HL-60 (cell line): ENCODE measurements at regions not wholly inside any gene's neighbourhood (a gene's known extent, or its start where the extent isn't known, plus 50 kb on each side); places are given as distances from the start of the nearest gene placed in this dataset.

ENCODE experiments used
- DNase-seq, 2 experiments: peaks; one replicate each; pipeline ENCODE4 v3.0.0-alpha.2; 2010 to 2020; ENCODE audit warnings: low read depth in 1 of 2, low spot score in 1 of 2
- H3K27ac ChIP-seq: fragments of 250-450 bp; sonication (Bioruptor Pico); replicated peaks from 2 replicates; pipeline ENCODE4 v1.5.1; 2020; ENCODE audit warnings: mild to moderate bottlenecking, moderate library complexity
- H3K27me3 ChIP-seq: fragments of 250-450 bp; sonication (Bioruptor Pico); 2 replicates; pipeline ENCODE4 v1.5.1; 2021; ENCODE audit warnings: mild to moderate bottlenecking, moderate library complexity; ENCODE audit not compliant: insufficient read depth, poor library complexity, severe bottlenecking
- H3K4me3 ChIP-seq: replicated peaks from 2 replicates; pipeline ENCODE4 v1.5.1; 2011; ENCODE audit warnings: mild to moderate bottlenecking, control low read depth, low read length; ENCODE audit not compliant: insufficient read depth
- GABPA ChIP-seq: IDR thresholded peaks from 2 replicates; pipeline ENCODE4 v1.6.1; 2012; ENCODE audit warnings: low read depth
- POLR2AphosphoS5 ChIP-seq: IDR thresholded peaks from 2 replicates; pipeline ENCODE4 v1.6.1; 2012; ENCODE audit warnings: low read depth
- SPI1 ChIP-seq: IDR thresholded peaks from 2 replicates; pipeline ENCODE4 v1.6.1; 2012; ENCODE audit warnings: low read depth, mild to moderate bottlenecking, borderline replicate concordance
- TF ChIP-seq, protein P1 (sequence below): IDR thresholded peaks from 2 replicates; pipeline ENCODE4 v1.6.1; 2012; ENCODE audit warnings: low read depth; ENCODE audit not compliant: insufficient replicate concordance
- TF ChIP-seq, protein P2 (sequence below): IDR thresholded peaks from one replicate; pipeline ENCODE4 v1.5.1; 2011; ENCODE audit warnings: low read length, control low read depth, inconsistent platforms; ENCODE audit not compliant: insufficient read depth

DNA sequence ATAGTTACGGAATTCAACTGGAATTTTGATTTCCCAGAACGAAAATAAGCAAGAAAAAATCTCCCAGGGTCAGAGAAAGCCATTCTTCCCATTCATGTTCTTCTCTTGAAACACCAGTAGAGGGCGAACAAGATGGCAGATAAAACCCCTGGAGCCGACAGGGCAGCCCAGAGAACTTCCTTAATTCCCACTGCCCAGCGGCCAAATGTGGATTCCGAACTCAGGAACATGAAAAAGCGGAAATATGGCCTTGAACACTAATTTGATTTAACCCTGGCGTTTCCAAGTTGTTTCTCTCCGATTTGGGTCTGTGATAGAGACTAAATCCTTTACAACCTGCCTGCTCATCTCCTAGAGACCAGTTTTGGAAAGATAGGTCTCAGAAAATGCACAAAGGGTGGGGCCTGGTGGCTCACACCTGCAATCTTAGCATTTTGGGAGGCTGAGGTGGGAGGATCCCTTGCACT is 100.7 kb upstream of the WAC start:
- Histone ChIP-seq H3K4me3 (no peak overlapping the region), H3K27ac (no peak overlapping the region), H3K27me3 (no peaks in the 10 kb centered on the region)
- peak; percentile 2 to 76 for DNase-seq
- TF ChIP-seq, protein P1, sequence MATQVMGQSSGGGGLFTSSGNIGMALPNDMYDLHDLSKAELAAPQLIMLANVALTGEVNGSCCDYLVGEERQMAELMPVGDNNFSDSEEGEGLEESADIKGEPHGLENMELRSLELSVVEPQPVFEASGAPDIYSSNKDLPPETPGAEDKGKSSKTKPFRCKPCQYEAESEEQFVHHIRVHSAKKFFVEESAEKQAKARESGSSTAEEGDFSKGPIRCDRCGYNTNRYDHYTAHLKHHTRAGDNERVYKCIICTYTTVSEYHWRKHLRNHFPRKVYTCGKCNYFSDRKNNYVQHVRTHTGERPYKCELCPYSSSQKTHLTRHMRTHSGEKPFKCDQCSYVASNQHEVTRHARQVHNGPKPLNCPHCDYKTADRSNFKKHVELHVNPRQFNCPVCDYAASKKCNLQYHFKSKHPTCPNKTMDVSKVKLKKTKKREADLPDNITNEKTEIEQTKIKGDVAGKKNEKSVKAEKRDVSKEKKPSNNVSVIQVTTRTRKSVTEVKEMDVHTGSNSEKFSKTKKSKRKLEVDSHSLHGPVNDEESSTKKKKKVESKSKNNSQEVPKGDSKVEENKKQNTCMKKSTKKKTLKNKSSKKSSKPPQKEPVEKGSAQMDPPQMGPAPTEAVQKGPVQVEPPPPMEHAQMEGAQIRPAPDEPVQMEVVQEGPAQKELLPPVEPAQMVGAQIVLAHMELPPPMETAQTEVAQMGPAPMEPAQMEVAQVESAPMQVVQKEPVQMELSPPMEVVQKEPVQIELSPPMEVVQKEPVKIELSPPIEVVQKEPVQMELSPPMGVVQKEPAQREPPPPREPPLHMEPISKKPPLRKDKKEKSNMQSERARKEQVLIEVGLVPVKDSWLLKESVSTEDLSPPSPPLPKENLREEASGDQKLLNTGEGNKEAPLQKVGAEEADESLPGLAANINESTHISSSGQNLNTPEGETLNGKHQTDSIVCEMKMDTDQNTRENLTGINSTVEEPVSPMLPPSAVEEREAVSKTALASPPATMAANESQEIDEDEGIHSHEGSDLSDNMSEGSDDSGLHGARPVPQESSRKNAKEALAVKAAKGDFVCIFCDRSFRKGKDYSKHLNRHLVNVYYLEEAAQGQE = no peak
- TF ChIP-seq, protein P2, sequence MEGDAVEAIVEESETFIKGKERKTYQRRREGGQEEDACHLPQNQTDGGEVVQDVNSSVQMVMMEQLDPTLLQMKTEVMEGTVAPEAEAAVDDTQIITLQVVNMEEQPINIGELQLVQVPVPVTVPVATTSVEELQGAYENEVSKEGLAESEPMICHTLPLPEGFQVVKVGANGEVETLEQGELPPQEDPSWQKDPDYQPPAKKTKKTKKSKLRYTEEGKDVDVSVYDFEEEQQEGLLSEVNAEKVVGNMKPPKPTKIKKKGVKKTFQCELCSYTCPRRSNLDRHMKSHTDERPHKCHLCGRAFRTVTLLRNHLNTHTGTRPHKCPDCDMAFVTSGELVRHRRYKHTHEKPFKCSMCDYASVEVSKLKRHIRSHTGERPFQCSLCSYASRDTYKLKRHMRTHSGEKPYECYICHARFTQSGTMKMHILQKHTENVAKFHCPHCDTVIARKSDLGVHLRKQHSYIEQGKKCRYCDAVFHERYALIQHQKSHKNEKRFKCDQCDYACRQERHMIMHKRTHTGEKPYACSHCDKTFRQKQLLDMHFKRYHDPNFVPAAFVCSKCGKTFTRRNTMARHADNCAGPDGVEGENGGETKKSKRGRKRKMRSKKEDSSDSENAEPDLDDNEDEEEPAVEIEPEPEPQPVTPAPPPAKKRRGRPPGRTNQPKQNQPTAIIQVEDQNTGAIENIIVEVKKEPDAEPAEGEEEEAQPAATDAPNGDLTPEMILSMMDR = peak; percentile 16
- no peak for TF ChIP-seq GABPA
- TF ChIP-seq POLR2AphosphoS5 = no peak
- 0 out of 2 replicates have a peak, but pooled peaks have one; percentile 49 for TF ChIP-seq SPI1

DNA sequence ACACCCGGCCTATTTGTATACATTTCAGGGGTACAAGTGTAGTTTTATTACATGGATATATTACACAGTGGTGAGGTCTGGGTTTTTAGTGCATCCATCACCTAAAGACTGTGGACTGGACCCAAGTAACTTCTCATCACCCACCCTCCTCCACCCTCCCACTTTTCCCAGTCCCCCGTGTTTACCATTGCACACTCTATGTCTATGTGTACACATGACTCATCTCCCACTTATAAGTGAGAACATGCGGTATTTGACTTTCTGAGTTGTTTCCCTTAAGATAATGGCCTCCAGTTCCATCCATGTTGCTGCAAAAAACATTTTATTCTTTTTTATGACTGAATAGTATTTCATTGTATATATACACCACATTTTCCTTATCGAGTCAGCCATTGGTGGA is 98.9 kb upstream of the WAC start:
- Histone ChIP-seq H3K27ac (no peak overlapping the region), H3K27me3 (no peaks in the 10 kb centered on the region), H3K4me3 (no peak overlapping the region)
- TF ChIP-seq GABPA = no peak
- TF ChIP-seq POLR2AphosphoS5 = no peak
- no peak for DNase-seq

DNA sequence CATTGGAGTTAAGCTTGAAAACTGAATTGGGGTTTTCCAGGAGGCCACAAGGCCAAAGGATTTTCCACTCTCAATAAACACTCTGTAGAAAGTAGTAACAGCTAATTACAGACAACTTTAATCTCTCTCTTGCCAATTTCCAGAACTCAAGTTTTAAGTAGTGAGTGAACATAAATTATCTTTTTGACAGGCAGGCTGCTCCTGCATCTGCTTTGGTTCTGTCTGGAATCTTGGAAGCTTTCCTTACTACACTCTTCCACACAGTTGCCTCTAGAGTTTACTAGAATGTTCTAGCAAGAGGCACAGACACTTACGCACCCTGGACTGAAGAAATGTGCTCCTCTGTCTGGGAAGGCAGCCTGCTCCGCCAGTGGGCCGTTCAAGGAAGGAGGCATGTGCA is 90.5 kb upstream of the WAC start:
- no peak overlapping the region for H3K27ac ChIP-seq
- no peak overlapping the region for H3K4me3 ChIP-seq
- DNase-seq = no peak
- no peaks in the 10 kb centered on the region for H3K27me3 ChIP-seq
- TF ChIP-seq POLR2AphosphoS5 (no peak), GABPA (no peak), SPI1 (no peak)
- TF ChIP-seq, protein P1 = no peak
- TF ChIP-seq, protein P2 = no peak

DNA sequence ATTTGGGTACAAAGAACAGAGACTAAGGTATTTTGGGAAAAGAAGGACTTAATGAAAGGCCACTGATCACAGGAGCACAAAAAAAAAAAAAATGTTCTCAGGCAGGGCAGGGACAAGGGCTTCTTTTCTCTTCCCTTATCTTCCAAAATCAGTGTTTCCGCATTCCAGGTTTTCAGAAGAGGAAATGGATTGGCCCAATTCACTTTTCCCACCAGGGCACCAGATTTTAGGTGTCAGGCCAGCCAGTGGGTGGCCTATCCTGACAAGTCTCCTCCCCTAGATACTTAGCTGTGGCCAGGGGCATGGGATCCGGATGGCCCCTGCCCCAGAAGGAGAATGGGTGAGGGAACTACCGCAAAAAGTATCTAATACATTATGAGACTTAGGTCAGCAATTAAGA is 88.9 kb upstream of the WAC start:
- TF ChIP-seq SPI1 (no peak), POLR2AphosphoS5 (no peak), GABPA (no peak)
- TF ChIP-seq, protein P1 = no peak
- TF ChIP-seq, protein P2 = no peak
- no peaks in the 10 kb centered on the region for H3K27me3 ChIP-seq
- H3K27ac ChIP-seq = no peak overlapping the region
- H3K4me3 ChIP-seq = no peak overlapping the region
- no peak for DNase-seq
